ENCODE measurements at regions not wholly inside any gene's neighbourhood (a gene's known extent, or its start where the extent isn't known, plus 50 kb on each side); places are given as distances from the start of the nearest gene placed in this dataset.

GRCh38 chr14:35222324-35222723 is 69.9 kb upstream of the PSMA6 start:
- Histone ChIP-seq H3K4me1 (ENCODE audit: control insufficient read depth, extremely low read depth, insufficient read depth, low read length) (no peaks in the 10 kb centered on the region), H3K36me3 (ENCODE audit: control insufficient read depth, insufficient read depth, low read length) (no peaks in the 10 kb centered on the region), H3K79me2 (ENCODE audit: control insufficient read depth, insufficient read depth, low read length) (no peaks in the 10 kb centered on the region), H2AFZ (ENCODE audit: low read length) (no peak overlapping the region), H3K27ac (ENCODE audit: insufficient read depth, low read length) (no peak overlapping the region), H3K9ac (ENCODE audit: insufficient read depth, low read length) (no peak overlapping the region), H3K4me2 (ENCODE audit: extremely low read depth, insufficient read depth, low read length) (no peak overlapping the region), H3K27me3 (ENCODE audit: control insufficient read depth, insufficient read depth, low read length) (no peaks in the 10 kb centered on the region), H4K20me1 (ENCODE audit: control insufficient read depth, extremely low read depth, insufficient read depth, low read length) (no peaks in the 10 kb centered on the region), H3K4me3 (replicated peaks in 1 of 4; ENCODE audit: control extremely low read depth in 1 of 4, insufficient read depth in 1 of 4, low read depth in 3 of 4, low read length in 4 of 4) (no peak overlapping the region), H3K9me3 (ENCODE audit: control insufficient read depth, insufficient read depth, low read depth, low read length) (no peaks in the 10 kb centered on the region)
- no peak for DNase-seq (ENCODE audit: low read depth in 2 of 2)
- no peak for TF ChIP-seq EZH2 (IDR thresholded peaks at IDR 0.05; ENCODE audit: low read length, missing control alignments)

GRCh38 chr14:35222872-35223466 is 69.2 kb upstream of the PSMA6 start:
- Histone ChIP-seq H3K27ac (ENCODE audit: insufficient read depth, low read length) (no peak overlapping the region), H4K20me1 (ENCODE audit: control insufficient read depth, extremely low read depth, insufficient read depth, low read length) (no peaks in the 10 kb centered on the region), H3K36me3 (ENCODE audit: control insufficient read depth, insufficient read depth, low read length) (no peaks in the 10 kb centered on the region), H2AFZ (ENCODE audit: low read length) (no peak overlapping the region), H3K27me3 (ENCODE audit: control insufficient read depth, insufficient read depth, low read length) (no peaks in the 10 kb centered on the region), H3K4me2 (ENCODE audit: extremely low read depth, insufficient read depth, low read length) (no peak overlapping the region), H3K79me2 (ENCODE audit: control insufficient read depth, insufficient read depth, low read length) (no peaks in the 10 kb centered on the region), H3K4me1 (ENCODE audit: control insufficient read depth, extremely low read depth, insufficient read depth, low read length) (no peaks in the 10 kb centered on the region), H3K9ac (ENCODE audit: insufficient read depth, low read length) (no peak overlapping the region), H3K9me3 (ENCODE audit: control insufficient read depth, insufficient read depth, low read depth, low read length) (no peaks in the 10 kb centered on the region), H3K4me3 (replicated peaks in 1 of 4; ENCODE audit: control extremely low read depth in 1 of 4, insufficient read depth in 1 of 4, low read depth in 3 of 4, low read length in 4 of 4) (no peak overlapping the region)
- no peak for TF ChIP-seq EZH2 (IDR thresholded peaks at IDR 0.05; ENCODE audit: low read length, missing control alignments)
- TF ChIP-seq, protein P1, sequence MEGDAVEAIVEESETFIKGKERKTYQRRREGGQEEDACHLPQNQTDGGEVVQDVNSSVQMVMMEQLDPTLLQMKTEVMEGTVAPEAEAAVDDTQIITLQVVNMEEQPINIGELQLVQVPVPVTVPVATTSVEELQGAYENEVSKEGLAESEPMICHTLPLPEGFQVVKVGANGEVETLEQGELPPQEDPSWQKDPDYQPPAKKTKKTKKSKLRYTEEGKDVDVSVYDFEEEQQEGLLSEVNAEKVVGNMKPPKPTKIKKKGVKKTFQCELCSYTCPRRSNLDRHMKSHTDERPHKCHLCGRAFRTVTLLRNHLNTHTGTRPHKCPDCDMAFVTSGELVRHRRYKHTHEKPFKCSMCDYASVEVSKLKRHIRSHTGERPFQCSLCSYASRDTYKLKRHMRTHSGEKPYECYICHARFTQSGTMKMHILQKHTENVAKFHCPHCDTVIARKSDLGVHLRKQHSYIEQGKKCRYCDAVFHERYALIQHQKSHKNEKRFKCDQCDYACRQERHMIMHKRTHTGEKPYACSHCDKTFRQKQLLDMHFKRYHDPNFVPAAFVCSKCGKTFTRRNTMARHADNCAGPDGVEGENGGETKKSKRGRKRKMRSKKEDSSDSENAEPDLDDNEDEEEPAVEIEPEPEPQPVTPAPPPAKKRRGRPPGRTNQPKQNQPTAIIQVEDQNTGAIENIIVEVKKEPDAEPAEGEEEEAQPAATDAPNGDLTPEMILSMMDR (conservative IDR thresholded peaks at IDR 0.05 in 1 of 2, IDR thresholded peaks at IDR 0.05 in 1 of 2; ENCODE audit: low read depth in 1 of 2, low read length in 2 of 2): no peak
- no peak for DNase-seq (ENCODE audit: low read depth in 2 of 2)

DNA sequence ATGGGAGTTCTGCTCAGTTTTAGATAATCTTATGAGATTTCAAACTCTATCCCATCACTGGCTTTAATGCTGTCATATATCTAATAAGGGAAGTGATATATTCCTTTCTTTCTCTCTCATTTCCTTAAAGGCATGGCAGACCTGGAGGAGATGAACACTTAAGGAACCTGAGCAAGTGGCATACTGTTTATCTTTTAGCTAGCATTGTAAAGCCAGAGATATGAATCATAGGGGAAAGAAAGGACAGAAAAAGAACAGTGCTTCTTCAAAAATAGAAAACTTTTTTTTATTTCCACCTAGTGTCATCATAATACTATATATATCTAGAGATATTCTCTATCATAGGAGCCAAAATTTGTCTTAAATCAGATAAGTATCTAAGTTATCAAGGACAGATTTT is 68.3 kb upstream of the PSMA6 start:
- Histone ChIP-seq H3K36me3 (ENCODE audit: control insufficient read depth, insufficient read depth, low read length) (no peaks in the 10 kb centered on the region), H4K20me1 (ENCODE audit: control insufficient read depth, extremely low read depth, insufficient read depth, low read length) (no peaks in the 10 kb centered on the region), H2AFZ (ENCODE audit: low read length) (no peak overlapping the region), H3K79me2 (ENCODE audit: control insufficient read depth, insufficient read depth, low read length) (no peaks in the 10 kb centered on the region), H3K9ac (ENCODE audit: insufficient read depth, low read length) (no peak overlapping the region), H3K27me3 (ENCODE audit: control insufficient read depth, insufficient read depth, low read length) (no peaks in the 10 kb centered on the region), H3K4me2 (ENCODE audit: extremely low read depth, insufficient read depth, low read length) (no peak overlapping the region), H3K4me3 (replicated peaks in 1 of 4; ENCODE audit: control extremely low read depth in 1 of 4, insufficient read depth in 1 of 4, low read depth in 3 of 4, low read length in 4 of 4) (no peak overlapping the region), H3K27ac (ENCODE audit: insufficient read depth, low read length) (no peak overlapping the region), H3K9me3 (ENCODE audit: control insufficient read depth, insufficient read depth, low read depth, low read length) (no peaks in the 10 kb centered on the region), H3K4me1 (ENCODE audit: control insufficient read depth, extremely low read depth, insufficient read depth, low read length) (no peaks in the 10 kb centered on the region)
- TF ChIP-seq, protein P1 (conservative IDR thresholded peaks at IDR 0.05 in 1 of 2, IDR thresholded peaks at IDR 0.05 in 1 of 2; ENCODE audit: low read depth in 1 of 2, low read length in 2 of 2): no peak
- TF ChIP-seq EZH2 (IDR thresholded peaks at IDR 0.05; ENCODE audit: low read length, missing control alignments): no peak
- peak; percentile 15 to 30 for DNase-seq (ENCODE audit: low read depth in 2 of 2)
